ENCODE measurements at regions not wholly inside any gene's neighbourhood (a gene's known extent, or its start where the extent isn't known, plus 50 kb on each side); places are given as distances from the start of the nearest gene placed in this dataset.
A peak's percentile ranks its signal among the peaks of the same experiment; 100 is the strongest.

DNA sequence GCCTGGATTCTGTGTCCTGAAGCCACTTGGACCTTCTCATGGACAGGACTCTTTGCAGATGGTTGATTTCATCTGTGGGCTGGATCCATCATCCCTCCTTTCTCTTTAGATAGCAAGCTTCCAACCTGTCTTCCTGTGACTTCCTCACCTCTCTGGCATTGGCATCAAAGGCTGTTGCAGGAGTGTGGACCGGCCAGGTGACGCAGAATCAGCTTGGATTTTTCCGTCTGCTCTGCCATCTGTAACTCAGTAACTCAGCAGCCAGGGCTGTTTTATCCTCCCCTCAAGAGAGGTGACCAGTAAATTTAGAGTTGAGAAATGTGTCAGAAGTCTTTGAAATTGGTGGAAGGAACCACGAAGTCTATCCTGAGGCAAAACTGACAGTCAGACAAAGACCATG lies 701.7 kb upstream of the TMEM132C start:
- H3K36me3 ChIP-seq (ENCODE audit: control insufficient read depth, insufficient read depth, low read length), result no peaks in the 10 kb centered on the region
- Mint-ChIP-seq H3K36me3 (no peaks in the 10 kb centered on the region), H3K4me1 (peaks cover 0 to 8% of the 10 kb centered on the region in 2 donors), H3K27ac (no peak overlapping the region), H3K27me3 (ENCODE audit: low read depth in 2 of 2) (no peaks in the 10 kb centered on the region), H3K4me3 (no peak overlapping the region), H3K9me3 (peaks cover 16 to 19% of the 10 kb centered on the region in 2 donors)
- H3K9me3 ChIP-seq (ENCODE audit: control insufficient read depth, insufficient read depth, low read length), result peaks cover 14% of the 10 kb centered on the region
- H3K27ac ChIP-seq (ENCODE audit: low read length), result no peak overlapping the region
- intact Hi-C loops (cut with micrococcal nuclease), result no loop called here
- H3K4me3 ChIP-seq (ENCODE audit: low read length), result no peak overlapping the region
- DNase-seq (no peak), ATAC-seq (no peak)
- H3K4me1 ChIP-seq (ENCODE audit: control insufficient read depth, insufficient read depth, low read length), result no peaks in the 10 kb centered on the region
- WGBS (ENCODE audit: insufficient coverage), result 90% methylated on average over 4 of the region's 4 CpGs
- H3K27me3 ChIP-seq (ENCODE audit: control insufficient read depth, insufficient read depth, low read length), result no peaks in the 10 kb centered on the region
- TF ChIP-seq, protein P1, sequence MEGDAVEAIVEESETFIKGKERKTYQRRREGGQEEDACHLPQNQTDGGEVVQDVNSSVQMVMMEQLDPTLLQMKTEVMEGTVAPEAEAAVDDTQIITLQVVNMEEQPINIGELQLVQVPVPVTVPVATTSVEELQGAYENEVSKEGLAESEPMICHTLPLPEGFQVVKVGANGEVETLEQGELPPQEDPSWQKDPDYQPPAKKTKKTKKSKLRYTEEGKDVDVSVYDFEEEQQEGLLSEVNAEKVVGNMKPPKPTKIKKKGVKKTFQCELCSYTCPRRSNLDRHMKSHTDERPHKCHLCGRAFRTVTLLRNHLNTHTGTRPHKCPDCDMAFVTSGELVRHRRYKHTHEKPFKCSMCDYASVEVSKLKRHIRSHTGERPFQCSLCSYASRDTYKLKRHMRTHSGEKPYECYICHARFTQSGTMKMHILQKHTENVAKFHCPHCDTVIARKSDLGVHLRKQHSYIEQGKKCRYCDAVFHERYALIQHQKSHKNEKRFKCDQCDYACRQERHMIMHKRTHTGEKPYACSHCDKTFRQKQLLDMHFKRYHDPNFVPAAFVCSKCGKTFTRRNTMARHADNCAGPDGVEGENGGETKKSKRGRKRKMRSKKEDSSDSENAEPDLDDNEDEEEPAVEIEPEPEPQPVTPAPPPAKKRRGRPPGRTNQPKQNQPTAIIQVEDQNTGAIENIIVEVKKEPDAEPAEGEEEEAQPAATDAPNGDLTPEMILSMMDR (IDR thresholded peaks at IDR 0.05), result no peak

DNA sequence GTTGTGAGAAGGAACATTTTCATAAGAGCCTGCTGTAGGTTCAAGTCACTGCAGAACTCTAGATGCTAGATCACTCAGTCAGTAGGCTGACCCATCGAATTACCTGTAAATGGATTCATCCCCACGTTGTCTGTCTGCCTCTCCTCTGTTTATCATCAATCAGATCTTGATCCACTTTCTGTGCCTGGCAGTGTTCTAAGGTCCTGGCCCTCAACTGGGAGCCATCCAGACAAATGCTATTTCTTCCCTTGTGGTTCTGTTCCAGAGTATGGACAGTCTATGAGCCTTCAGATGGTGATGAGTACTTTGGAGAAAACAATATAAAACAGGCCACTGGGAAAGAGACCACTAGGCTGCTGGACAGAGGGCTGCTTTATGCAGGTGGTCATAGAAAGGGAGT lies 699.4 kb upstream of the TMEM132C start:
- H3K4me1 Mint-ChIP-seq, result peaks cover 0 to 8% of the 10 kb centered on the region in 2 donors
- no peak overlapping the region for H3K4me3 Mint-ChIP-seq
- H3K9me3 Mint-ChIP-seq, result peaks cover 19% of the 10 kb centered on the region in 2 donors
- H3K36me3 Mint-ChIP-seq, result no peaks in the 10 kb centered on the region
- no peaks in the 10 kb centered on the region for H3K27me3 Mint-ChIP-seq (ENCODE audit: low read depth in 2 of 2)
- intact Hi-C loops (cut with micrococcal nuclease), result no loop called here
- Histone ChIP-seq H3K27me3 (ENCODE audit: control insufficient read depth, insufficient read depth, low read length) (no peaks in the 10 kb centered on the region), H3K36me3 (ENCODE audit: control insufficient read depth, insufficient read depth, low read length) (no peaks in the 10 kb centered on the region), H3K9me3 (ENCODE audit: control insufficient read depth, insufficient read depth, low read length) (peaks cover 14% of the 10 kb centered on the region), H3K4me1 (ENCODE audit: control insufficient read depth, insufficient read depth, low read length) (no peaks in the 10 kb centered on the region), H3K4me3 (ENCODE audit: low read length) (no peak overlapping the region), H3K27ac (ENCODE audit: low read length) (no peak overlapping the region)
- DNase-seq (no peak), ATAC-seq (no peak)
- WGBS (ENCODE audit: insufficient coverage), result 58% methylated on average over 2 of the region's 2 CpGs
- H3K27ac Mint-ChIP-seq, result peak overlapping the region in 1 of 2 donors; percentile 40
- TF ChIP-seq, protein P1 (IDR thresholded peaks at IDR 0.05), result no peak

DNA sequence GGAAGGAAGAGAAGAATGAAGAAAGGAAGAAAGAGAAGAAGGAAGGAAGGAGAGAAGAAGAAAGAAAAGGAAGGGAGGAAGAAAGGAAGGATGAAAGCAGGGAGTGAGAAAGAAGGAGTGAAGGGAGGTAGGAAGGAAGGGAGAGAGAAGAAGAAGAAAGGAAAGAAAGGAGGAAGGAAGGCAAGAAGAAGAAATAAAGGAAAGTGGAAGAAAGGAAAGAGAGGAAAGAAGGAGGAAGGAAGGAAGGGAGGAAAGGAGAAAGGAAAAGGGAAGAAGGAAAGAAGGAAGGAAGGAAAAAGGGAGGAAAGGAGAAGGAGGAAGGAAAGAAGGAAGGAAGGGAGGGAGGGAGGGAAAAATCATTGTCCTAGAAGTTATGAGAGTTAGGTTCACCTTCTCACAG lies 696.6 kb upstream of the TMEM132C start:
- TF ChIP-seq, protein P1 (IDR thresholded peaks at IDR 0.05), result no peak
- Histone ChIP-seq H3K36me3 (ENCODE audit: control insufficient read depth, insufficient read depth, low read length) (no peaks in the 10 kb centered on the region), H3K4me1 (ENCODE audit: control insufficient read depth, insufficient read depth, low read length) (no peaks in the 10 kb centered on the region), H3K4me3 (ENCODE audit: low read length) (no peak overlapping the region), H3K27me3 (ENCODE audit: control insufficient read depth, insufficient read depth, low read length) (no peaks in the 10 kb centered on the region), H3K27ac (ENCODE audit: low read length) (no peak overlapping the region), H3K9me3 (ENCODE audit: control insufficient read depth, insufficient read depth, low read length) (peaks cover 7% of the 10 kb centered on the region)
- DNase-seq (no peak), ATAC-seq (no peak)
- Mint-ChIP-seq H3K27ac (no peak overlapping the region), H3K27me3 (ENCODE audit: low read depth in 2 of 2) (no peaks in the 10 kb centered on the region), H3K4me1 (peaks cover 0 to 8% of the 10 kb centered on the region in 2 donors), H3K4me3 (no peak overlapping the region), H3K36me3 (no peaks in the 10 kb centered on the region), H3K9me3 (peaks cover 19 to 24% of the 10 kb centered on the region in 2 donors)
- intact Hi-C loops (cut with micrococcal nuclease), result no loop called here

DNA sequence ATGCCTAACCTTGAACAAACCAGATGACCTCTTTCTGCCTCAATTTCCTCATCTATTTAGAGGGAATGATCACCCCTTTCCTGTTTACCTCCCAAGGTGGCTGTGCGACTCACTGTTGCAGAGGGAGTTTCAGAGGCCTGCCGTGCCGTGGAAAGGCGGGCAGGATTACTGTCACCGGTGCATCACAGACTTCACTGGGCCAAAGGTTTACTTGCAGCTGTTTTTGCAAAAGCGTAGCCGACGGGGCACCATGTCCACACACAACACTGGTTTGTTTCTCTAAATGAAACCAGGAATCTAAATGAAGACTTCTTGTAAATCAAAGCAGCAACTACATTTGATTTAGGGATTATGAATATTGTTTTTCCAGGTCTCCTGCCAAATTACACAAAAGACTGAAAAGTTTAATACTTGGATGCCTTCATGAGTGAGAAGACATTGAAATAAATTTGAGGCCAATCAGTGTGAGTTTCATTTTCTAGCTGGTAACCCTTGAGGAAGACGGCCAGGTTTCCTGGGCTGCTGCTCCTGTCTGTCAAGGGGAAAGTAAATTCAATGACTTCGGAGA lies 696.1 kb upstream of the TMEM132C start:
- Mint-ChIP-seq H3K4me1 (peaks cover 0 to 8% of the 10 kb centered on the region in 2 donors), H3K27me3 (ENCODE audit: low read depth in 2 of 2) (no peaks in the 10 kb centered on the region)

More for the DNA sequence above, 696.1 kb upstream of the TMEM132C start:
- peaks cover 7% of the 10 kb centered on the region for H3K9me3 ChIP-seq (ENCODE audit: control insufficient read depth, insufficient read depth, low read length)
- H3K36me3 Mint-ChIP-seq, result no peaks in the 10 kb centered on the region
- no peak overlapping the region for H3K4me3 ChIP-seq (ENCODE audit: low read length)
- no peak overlapping the region for H3K27ac ChIP-seq (ENCODE audit: low read length)
- TF ChIP-seq, protein P1 (IDR thresholded peaks at IDR 0.05), result no peak
- H3K27me3 ChIP-seq (ENCODE audit: control insufficient read depth, insufficient read depth, low read length), result no peaks in the 10 kb centered on the region
- ATAC-seq (no peak), DNase-seq (no peak)
- H3K4me1 ChIP-seq (ENCODE audit: control insufficient read depth, insufficient read depth, low read length), result no peaks in the 10 kb centered on the region
- H3K36me3 ChIP-seq (ENCODE audit: control insufficient read depth, insufficient read depth, low read length), result no peaks in the 10 kb centered on the region
- H3K9me3 Mint-ChIP-seq, result peaks cover 19 to 24% of the 10 kb centered on the region in 2 donors
- intact Hi-C loops (cut with micrococcal nuclease), result no loop called here
- 89% methylated on average over 10 of the region's 10 CpGs for WGBS (ENCODE audit: insufficient coverage)
- H3K27ac Mint-ChIP-seq, result no peak overlapping the region
- H3K4me3 Mint-ChIP-seq, result no peak overlapping the region

All from natural killer cell (primary cell).